Astrocyte (in vitro differentiated cells and primary cell): ENCODE measurements at regions not wholly inside any gene's neighbourhood (a gene's known extent, or its start where the extent isn't known, plus 50 kb on each side); places are given as distances from the start of the nearest gene placed in this dataset.

ENCODE experiments used
- DNase-seq: peaks from one replicate; pipeline ENCODE4 v3.0.0-alpha.2; 2010; ENCODE audit warnings: low read depth
- FAIRE-seq: peaks from 2 replicates; lab custom pipeline; 2011; peaks lifted over from hg19 to GRCh38; lab: Jason Lieb, UNC
- H2AFZ ChIP-seq: 2 replicates; pipeline ENCODE4 v1.6.0; 2012; ENCODE audit warnings: low read depth, low read length, inconsistent platforms
- H3K27ac ChIP-seq: 2 replicates; pipeline ENCODE4 v1.5.1; 2011; ENCODE audit warnings: low read depth, low read length, inconsistent platforms
- H3K27me3 ChIP-seq: 2 replicates; pipeline ENCODE4 v1.6.0; 2011; ENCODE audit warnings: low read length, inconsistent platforms; ENCODE audit not compliant: insufficient read depth
- H3K36me3 ChIP-seq: 2 replicates; pipeline ENCODE4 v1.5.1; 2011; ENCODE audit warnings: low read length, inconsistent platforms; ENCODE audit not compliant: insufficient read depth
- H3K4me1 ChIP-seq: 2 replicates; pipeline ENCODE4 v1.5.1; 2011; ENCODE audit warnings: low read length, inconsistent platforms; ENCODE audit not compliant: insufficient read depth
- H3K4me2 ChIP-seq: 2 replicates; pipeline ENCODE4 v1.6.0; 2012; ENCODE audit warnings: low read length, inconsistent platforms
- H3K4me3 ChIP-seq: 2 replicates; pipeline ENCODE4 v1.5.1; 2011; ENCODE audit warnings: low read depth, mild to moderate bottlenecking, low read length, inconsistent platforms; ENCODE audit not compliant: insufficient read depth
- H3K79me2 ChIP-seq: 2 replicates; pipeline ENCODE4 v1.6.0; 2012; ENCODE audit warnings: mild to moderate bottlenecking, low read length, inconsistent platforms; ENCODE audit not compliant: insufficient read depth
- H3K9ac ChIP-seq: 2 replicates; pipeline ENCODE4 v1.6.0; 2012; ENCODE audit warnings: mild to moderate bottlenecking, low read length, inconsistent platforms
- H3K9me3 ChIP-seq: 2 replicates; pipeline ENCODE4 v1.5.1; 2012; ENCODE audit warnings: low read depth, mild to moderate bottlenecking, low read length, inconsistent platforms; ENCODE audit not compliant: insufficient read depth
- H4K20me1 ChIP-seq: 2 replicates; pipeline ENCODE4 v1.6.0; 2012; ENCODE audit warnings: low read length, inconsistent platforms; ENCODE audit not compliant: insufficient read depth
- H3K27ac Mint-ChIP-seq: one replicate; pipeline ENCODE4 v1.8.0; 2021; ENCODE audit warnings: mild to moderate bottlenecking, mixed read lengths; ENCODE audit not compliant: unreplicated experiment
- H3K27me3 Mint-ChIP-seq: one replicate; pipeline ENCODE4 v1.8.0; 2021; ENCODE audit warnings: low read depth, mixed read lengths; ENCODE audit not compliant: unreplicated experiment
- H3K36me3 Mint-ChIP-seq: one replicate; pipeline ENCODE4 v1.8.0; 2021; ENCODE audit warnings: low read depth, mixed read lengths; ENCODE audit not compliant: unreplicated experiment
- H3K4me1 Mint-ChIP-seq: one replicate; pipeline ENCODE4 v1.8.0; 2021; ENCODE audit warnings: low read depth, mixed read lengths; ENCODE audit not compliant: unreplicated experiment
- H3K4me3 Mint-ChIP-seq: one replicate; pipeline ENCODE4 v1.8.0; 2021; ENCODE audit warnings: mild to moderate bottlenecking, moderate library complexity, mixed read lengths; ENCODE audit not compliant: unreplicated experiment
- H3K9me3 Mint-ChIP-seq: one replicate; pipeline ENCODE4 v1.8.0; 2021; ENCODE audit warnings: mild to moderate bottlenecking, mixed read lengths; ENCODE audit not compliant: unreplicated experiment
- EZH2 ChIP-seq: IDR thresholded peaks from 2 replicates; pipeline ENCODE4 v1.6.1; 2012; ENCODE audit warnings: mild to moderate bottlenecking, low read length, inconsistent platforms; ENCODE audit not compliant: insufficient read depth
- TF ChIP-seq, protein P1 (sequence below): IDR thresholded peaks from 2 replicates; pipeline ENCODE4 v1.5.1; 2011; ENCODE audit warnings: low read depth, mild to moderate bottlenecking, inconsistent platforms, low read length, moderate library complexity; ENCODE audit not compliant: insufficient read depth

DNA sequence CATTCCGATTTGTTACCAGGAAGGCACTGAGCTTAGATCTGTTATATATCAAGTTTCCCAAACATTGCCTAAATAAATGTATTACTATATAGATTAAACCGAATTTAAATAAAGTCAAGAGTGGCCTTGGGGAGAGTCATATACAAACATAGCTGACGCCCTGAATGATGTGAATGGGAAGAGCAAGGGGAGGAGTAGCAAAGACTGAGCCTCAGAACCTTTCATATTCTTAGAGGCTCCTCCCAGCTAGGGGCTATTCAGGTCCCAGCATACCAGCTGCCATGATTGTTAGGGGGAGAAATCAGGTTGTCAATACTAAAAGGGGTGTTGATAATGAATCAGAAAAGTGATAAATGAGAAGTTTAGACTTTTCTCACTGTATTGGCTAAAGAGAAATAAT lies 64.7 kb upstream of the ITGB1 start:
- Histone ChIP-seq H3K4me3 (no peak overlapping the region), H3K79me2 (no peaks in the 10 kb centered on the region), H3K36me3 (no peaks in the 10 kb centered on the region), H3K9ac (no peak overlapping the region), H3K27me3 (no peaks in the 10 kb centered on the region), H3K27ac (no peak overlapping the region), H3K4me1 (no peaks in the 10 kb centered on the region), H3K9me3 (no peaks in the 10 kb centered on the region), H2AFZ (no peak overlapping the region), H4K20me1 (no peaks in the 10 kb centered on the region), H3K4me2 (no peak overlapping the region)
- no peak overlapping the region for H3K4me3 Mint-ChIP-seq
- peaks cover 4% of the 10 kb centered on the region for H3K36me3 Mint-ChIP-seq
- H3K4me1 Mint-ChIP-seq: peaks cover 8% of the 10 kb centered on the region
- DNase-seq (no peak), FAIRE-seq (no peak)
- no peak overlapping the region for H3K27ac Mint-ChIP-seq
- no peaks in the 10 kb centered on the region for H3K9me3 Mint-ChIP-seq
- no peaks in the 10 kb centered on the region for H3K27me3 Mint-ChIP-seq
- TF ChIP-seq, protein P1, sequence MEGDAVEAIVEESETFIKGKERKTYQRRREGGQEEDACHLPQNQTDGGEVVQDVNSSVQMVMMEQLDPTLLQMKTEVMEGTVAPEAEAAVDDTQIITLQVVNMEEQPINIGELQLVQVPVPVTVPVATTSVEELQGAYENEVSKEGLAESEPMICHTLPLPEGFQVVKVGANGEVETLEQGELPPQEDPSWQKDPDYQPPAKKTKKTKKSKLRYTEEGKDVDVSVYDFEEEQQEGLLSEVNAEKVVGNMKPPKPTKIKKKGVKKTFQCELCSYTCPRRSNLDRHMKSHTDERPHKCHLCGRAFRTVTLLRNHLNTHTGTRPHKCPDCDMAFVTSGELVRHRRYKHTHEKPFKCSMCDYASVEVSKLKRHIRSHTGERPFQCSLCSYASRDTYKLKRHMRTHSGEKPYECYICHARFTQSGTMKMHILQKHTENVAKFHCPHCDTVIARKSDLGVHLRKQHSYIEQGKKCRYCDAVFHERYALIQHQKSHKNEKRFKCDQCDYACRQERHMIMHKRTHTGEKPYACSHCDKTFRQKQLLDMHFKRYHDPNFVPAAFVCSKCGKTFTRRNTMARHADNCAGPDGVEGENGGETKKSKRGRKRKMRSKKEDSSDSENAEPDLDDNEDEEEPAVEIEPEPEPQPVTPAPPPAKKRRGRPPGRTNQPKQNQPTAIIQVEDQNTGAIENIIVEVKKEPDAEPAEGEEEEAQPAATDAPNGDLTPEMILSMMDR: no peak
- no peak for TF ChIP-seq EZH2

DNA sequence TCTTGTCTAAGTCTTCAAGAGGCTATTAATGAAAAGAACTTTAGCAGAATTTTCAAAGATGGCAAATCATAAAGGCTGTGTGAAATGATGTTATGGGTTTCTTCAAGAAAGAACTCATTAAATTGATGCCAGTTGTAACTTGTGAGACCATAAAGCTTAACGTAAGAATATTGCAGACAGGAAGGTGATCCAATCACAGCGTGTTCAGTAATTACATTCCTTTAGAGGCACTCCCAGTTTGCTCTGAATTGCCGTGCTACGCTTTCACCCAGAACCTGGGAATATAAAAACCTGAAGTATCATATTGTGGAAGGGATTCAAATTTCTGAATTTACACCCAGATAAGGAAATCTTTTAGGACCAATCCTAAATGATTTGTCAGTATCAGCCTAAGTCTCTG lies 64.1 kb upstream of the ITGB1 start:
- DNase-seq: no peak
- Mint-ChIP-seq H3K27ac (no peak overlapping the region), H3K4me1 (peaks cover 8% of the 10 kb centered on the region), H3K4me3 (no peak overlapping the region), H3K9me3 (no peaks in the 10 kb centered on the region), H3K27me3 (no peaks in the 10 kb centered on the region), H3K36me3 (peaks cover 4% of the 10 kb centered on the region)
- Histone ChIP-seq H3K9ac (no peak overlapping the region), H3K79me2 (no peaks in the 10 kb centered on the region), H3K27ac (no peak overlapping the region), H4K20me1 (no peaks in the 10 kb centered on the region), H3K4me2 (no peak overlapping the region), H3K36me3 (no peaks in the 10 kb centered on the region), H3K4me1 (no peaks in the 10 kb centered on the region), H3K4me3 (no peak overlapping the region), H3K9me3 (no peaks in the 10 kb centered on the region), H2AFZ (no peak overlapping the region), H3K27me3 (no peaks in the 10 kb centered on the region)
- TF ChIP-seq EZH2: no peak
- TF ChIP-seq, protein P1: no peak
- no peak for FAIRE-seq

DNA sequence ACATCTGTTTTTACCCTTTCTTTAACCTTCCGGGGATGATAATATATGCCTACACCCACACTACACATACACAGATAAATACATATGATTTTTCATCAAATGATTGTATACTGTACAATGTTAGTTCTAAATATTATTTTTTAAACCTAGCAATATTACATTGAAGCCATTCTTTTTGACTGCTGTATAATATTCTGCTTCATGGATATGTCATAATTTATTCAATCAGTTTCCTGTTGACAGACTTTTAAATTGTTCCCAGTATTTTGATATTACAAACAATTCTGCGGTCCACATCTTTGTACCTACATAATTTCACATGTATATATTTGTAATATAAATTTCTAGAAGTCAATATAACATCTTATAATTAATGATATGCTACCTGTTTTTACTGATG lies 59.0 kb upstream of the ITGB1 start:
- Mint-ChIP-seq H3K27me3 (no peaks in the 10 kb centered on the region), H3K9me3 (no peaks in the 10 kb centered on the region), H3K27ac (no peak overlapping the region), H3K36me3 (peaks cover 2% of the 10 kb centered on the region), H3K4me3 (no peak overlapping the region), H3K4me1 (peaks cover 17% of the 10 kb centered on the region)
- no peak for TF ChIP-seq EZH2
- TF ChIP-seq, protein P1: no peak
- Histone ChIP-seq H3K9me3 (no peaks in the 10 kb centered on the region), H3K9ac (no peak overlapping the region), H4K20me1 (no peaks in the 10 kb centered on the region), H3K4me2 (no peak overlapping the region), H3K27ac (no peak overlapping the region), H3K4me1 (peaks cover 8% of the 10 kb centered on the region), H3K4me3 (no peak overlapping the region), H3K27me3 (no peaks in the 10 kb centered on the region), H3K36me3 (no peaks in the 10 kb centered on the region), H3K79me2 (no peaks in the 10 kb centered on the region), H2AFZ (no peak overlapping the region)
- DNase-seq (no peak), FAIRE-seq (no peak)
